ENCODE measurements at regions not wholly inside any gene's neighbourhood (a gene's known extent, or its start where the extent isn't known, plus 50 kb on each side); places are given as distances from the start of the nearest gene placed in this dataset.

DNA sequence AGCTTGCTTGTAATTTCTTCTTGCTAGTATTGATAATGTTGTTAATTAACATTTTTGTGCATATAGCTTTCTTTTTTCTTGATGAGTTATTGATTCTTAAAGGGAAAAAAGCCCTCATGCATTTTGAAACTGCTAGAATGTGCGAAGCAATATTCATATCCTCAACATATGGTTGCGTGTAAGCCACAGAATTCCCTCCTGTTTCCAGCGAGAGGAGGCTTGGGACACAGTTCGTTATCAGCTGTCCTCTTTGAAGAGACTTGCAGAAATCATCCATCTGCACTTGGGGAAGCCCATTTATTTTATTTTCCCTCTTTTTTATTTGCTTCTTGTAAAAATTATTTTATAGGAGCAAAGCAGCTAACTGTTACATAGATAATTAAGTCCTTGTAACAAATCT, 398.0 kb downstream of the ADRA2A start (continued):
- TF ChIP-seq, protein P1, sequence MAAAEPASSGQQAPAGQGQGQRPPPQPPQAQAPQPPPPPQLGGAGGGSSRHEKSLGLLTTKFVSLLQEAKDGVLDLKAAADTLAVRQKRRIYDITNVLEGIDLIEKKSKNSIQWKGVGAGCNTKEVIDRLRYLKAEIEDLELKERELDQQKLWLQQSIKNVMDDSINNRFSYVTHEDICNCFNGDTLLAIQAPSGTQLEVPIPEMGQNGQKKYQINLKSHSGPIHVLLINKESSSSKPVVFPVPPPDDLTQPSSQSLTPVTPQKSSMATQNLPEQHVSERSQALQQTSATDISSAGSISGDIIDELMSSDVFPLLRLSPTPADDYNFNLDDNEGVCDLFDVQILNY (CRISPR knock-in tag; IDR thresholded peaks at IDR 0.05) = no peak
- TF ChIP-seq NFYB (CRISPR knock-in tag; conservative IDR thresholded peaks at IDR 0.05; ENCODE audit: low read depth) (no peak), JAZF1 (CRISPR knock-in tag; IDR thresholded peaks at IDR 0.05) (no peak), ZNF138 (CRISPR knock-in tag; conservative IDR thresholded peaks at IDR 0.05) (no peak), ATF1 (CRISPR knock-in tag; IDR thresholded peaks at IDR 0.05) (no peak)
- TF ChIP-seq, protein P2, sequence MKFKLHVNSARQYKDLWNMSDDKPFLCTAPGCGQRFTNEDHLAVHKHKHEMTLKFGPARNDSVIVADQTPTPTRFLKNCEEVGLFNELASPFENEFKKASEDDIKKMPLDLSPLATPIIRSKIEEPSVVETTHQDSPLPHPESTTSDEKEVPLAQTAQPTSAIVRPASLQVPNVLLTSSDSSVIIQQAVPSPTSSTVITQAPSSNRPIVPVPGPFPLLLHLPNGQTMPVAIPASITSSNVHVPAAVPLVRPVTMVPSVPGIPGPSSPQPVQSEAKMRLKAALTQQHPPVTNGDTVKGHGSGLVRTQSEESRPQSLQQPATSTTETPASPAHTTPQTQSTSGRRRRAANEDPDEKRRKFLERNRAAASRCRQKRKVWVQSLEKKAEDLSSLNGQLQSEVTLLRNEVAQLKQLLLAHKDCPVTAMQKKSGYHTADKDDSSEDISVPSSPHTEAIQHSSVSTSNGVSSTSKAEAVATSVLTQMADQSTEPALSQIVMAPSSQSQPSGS (CRISPR knock-in tag; IDR thresholded peaks at IDR 0.05; ENCODE audit: borderline replicate concordance, low read depth) = no peak
- TF ChIP-seq, protein P3, sequence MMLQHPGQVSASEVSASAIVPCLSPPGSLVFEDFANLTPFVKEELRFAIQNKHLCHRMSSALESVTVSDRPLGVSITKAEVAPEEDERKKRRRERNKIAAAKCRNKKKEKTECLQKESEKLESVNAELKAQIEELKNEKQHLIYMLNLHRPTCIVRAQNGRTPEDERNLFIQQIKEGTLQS (CRISPR knock-in tag; conservative IDR thresholded peaks at IDR 0.05) = no peak

DNA sequence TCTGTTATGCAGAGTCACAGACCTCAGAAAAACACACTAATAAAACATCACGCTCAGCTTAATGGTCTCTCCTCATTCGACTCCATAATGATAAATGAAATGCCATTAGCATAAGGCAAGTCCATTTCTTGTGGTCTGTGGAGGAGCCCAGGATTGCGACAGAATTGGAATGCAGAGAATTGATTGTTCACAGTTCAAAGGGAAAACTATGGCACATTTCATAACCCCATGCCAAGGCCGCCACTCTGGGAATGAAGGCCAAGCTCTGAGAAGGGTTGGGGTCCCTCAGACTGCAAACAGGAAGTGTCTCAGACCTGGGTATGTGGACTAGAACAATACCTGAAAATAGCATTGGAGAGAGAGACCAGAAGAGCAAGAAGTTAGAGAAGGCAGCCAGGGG, 398.9 kb downstream of the ADRA2A start:
- ATAC-seq = peak; percentile 63
- peaks cover 27% of the 10 kb centered on the region for H3K4me1 Mint-ChIP-seq
- no peaks in the 10 kb centered on the region for H3K27me3 Mint-ChIP-seq (ENCODE audit: low read depth)
- TF ChIP-seq, protein P2 (CRISPR knock-in tag; IDR thresholded peaks at IDR 0.05; ENCODE audit: borderline replicate concordance, low read depth) = no peak
- TF ChIP-seq, protein P4, sequence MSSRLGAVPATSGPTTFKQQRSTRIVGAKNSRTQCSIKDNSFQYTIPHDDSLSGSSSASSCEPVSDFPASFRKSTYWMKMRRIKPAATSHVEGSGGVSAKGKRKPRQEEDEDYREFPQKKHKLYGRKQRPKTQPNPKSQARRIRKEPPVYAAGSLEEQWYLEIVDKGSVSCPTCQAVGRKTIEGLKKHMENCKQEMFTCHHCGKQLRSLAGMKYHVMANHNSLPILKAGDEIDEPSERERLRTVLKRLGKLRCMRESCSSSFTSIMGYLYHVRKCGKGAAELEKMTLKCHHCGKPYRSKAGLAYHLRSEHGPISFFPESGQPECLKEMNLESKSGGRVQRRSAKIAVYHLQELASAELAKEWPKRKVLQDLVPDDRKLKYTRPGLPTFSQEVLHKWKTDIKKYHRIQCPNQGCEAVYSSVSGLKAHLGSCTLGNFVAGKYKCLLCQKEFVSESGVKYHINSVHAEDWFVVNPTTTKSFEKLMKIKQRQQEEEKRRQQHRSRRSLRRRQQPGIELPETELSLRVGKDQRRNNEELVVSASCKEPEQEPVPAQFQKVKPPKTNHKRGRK (CRISPR knock-in tag; IDR thresholded peaks at IDR 0.05; ENCODE audit: borderline replicate concordance) = no peak
- TF ChIP-seq, protein P5, sequence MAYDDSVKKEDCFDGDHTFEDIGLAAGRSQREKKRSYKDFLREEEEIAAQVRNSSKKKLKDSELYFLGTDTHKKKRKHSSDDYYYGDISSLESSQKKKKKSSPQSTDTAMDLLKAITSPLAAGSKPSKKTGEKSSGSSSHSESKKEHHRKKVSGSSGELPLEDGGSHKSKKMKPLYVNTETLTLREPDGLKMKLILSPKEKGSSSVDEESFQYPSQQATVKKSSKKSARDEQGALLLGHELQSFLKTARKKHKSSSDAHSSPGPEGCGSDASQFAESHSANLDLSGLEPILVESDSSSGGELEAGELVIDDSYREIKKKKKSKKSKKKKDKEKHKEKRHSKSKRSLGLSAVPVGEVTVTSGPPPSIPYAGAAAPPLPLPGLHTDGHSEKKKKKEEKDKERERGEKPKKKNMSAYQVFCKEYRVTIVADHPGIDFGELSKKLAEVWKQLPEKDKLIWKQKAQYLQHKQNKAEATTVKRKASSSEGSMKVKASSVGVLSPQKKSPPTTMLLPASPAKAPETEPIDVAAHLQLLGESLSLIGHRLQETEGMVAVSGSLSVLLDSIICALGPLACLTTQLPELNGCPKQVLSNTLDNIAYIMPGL (CRISPR knock-in tag; IDR thresholded peaks at IDR 0.05) = no peak
- TF ChIP-seq, protein P6, sequence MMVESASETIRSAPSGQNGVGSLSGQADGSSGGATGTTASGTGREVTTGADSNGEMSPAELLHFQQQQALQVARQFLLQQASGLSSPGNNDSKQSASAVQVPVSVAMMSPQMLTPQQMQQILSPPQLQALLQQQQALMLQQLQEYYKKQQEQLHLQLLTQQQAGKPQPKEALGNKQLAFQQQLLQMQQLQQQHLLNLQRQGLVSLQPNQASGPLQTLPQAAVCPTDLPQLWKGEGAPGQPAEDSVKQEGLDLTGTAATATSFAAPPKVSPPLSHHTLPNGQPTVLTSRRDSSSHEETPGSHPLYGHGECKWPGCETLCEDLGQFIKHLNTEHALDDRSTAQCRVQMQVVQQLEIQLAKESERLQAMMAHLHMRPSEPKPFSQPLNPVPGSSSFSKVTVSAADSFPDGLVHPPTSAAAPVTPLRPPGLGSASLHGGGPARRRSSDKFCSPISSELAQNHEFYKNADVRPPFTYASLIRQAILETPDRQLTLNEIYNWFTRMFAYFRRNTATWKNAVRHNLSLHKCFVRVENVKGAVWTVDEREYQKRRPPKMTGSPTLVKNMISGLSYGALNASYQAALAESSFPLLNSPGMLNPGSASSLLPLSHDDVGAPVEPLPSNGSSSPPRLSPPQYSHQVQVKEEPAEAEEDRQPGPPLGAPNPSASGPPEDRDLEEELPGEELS (CRISPR knock-in tag; IDR thresholded peaks at IDR 0.05) = no peak
- TF ChIP-seq MYBL2 (CRISPR knock-in tag; IDR thresholded peaks at IDR 0.05) = no peak
- TF ChIP-seq, protein P7, sequence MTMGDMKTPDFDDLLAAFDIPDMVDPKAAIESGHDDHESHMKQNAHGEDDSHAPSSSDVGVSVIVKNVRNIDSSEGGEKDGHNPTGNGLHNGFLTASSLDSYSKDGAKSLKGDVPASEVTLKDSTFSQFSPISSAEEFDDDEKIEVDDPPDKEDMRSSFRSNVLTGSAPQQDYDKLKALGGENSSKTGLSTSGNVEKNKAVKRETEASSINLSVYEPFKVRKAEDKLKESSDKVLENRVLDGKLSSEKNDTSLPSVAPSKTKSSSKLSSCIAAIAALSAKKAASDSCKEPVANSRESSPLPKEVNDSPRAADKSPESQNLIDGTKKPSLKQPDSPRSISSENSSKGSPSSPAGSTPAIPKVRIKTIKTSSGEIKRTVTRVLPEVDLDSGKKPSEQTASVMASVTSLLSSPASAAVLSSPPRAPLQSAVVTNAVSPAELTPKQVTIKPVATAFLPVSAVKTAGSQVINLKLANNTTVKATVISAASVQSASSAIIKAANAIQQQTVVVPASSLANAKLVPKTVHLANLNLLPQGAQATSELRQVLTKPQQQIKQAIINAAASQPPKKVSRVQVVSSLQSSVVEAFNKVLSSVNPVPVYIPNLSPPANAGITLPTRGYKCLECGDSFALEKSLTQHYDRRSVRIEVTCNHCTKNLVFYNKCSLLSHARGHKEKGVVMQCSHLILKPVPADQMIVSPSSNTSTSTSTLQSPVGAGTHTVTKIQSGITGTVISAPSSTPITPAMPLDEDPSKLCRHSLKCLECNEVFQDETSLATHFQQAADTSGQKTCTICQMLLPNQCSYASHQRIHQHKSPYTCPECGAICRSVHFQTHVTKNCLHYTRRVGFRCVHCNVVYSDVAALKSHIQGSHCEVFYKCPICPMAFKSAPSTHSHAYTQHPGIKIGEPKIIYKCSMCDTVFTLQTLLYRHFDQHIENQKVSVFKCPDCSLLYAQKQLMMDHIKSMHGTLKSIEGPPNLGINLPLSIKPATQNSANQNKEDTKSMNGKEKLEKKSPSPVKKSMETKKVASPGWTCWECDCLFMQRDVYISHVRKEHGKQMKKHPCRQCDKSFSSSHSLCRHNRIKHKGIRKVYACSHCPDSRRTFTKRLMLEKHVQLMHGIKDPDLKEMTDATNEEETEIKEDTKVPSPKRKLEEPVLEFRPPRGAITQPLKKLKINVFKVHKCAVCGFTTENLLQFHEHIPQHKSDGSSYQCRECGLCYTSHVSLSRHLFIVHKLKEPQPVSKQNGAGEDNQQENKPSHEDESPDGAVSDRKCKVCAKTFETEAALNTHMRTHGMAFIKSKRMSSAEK (CRISPR knock-in tag; IDR thresholded peaks at IDR 0.05; ENCODE audit: borderline replicate concordance) = no peak
- TF ChIP-seq, protein P8, sequence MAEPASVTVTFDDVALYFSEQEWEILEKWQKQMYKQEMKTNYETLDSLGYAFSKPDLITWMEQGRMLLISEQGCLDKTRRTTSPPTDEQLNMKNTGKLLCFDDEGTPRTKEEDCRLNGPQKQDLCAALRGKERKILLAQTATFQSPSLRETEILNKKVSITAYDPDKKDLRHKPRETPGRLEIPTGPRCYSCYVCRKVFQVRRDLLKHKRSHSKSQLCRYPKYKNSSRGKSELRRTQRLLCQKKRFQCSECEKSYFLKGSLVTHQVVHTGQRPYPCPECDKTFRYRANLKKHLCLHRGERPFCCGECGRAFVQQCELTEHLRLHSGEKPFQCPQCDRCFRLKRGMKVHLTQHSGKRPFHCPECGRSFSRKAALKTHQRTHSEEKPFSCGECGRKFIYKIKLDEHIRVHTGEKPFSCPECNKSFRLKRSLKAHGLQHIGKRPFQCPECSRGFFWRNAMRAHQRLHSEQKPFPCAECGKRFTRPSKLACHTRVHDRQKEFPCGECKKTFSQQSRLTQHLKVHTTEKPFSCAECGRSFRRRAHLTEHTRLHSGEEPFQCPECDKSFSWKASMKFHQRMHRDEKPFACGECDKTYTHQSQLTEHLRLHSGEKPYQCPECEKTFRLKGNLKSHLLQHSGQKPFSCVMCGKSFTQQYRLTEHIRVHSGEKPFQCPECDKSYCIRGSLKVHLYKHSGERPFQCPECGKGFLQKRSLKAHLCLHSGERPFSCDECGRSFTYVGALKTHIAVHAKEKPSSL (CRISPR knock-in tag; conservative IDR thresholded peaks at IDR 0.05) = no peak
- TF ChIP-seq, protein P9, sequence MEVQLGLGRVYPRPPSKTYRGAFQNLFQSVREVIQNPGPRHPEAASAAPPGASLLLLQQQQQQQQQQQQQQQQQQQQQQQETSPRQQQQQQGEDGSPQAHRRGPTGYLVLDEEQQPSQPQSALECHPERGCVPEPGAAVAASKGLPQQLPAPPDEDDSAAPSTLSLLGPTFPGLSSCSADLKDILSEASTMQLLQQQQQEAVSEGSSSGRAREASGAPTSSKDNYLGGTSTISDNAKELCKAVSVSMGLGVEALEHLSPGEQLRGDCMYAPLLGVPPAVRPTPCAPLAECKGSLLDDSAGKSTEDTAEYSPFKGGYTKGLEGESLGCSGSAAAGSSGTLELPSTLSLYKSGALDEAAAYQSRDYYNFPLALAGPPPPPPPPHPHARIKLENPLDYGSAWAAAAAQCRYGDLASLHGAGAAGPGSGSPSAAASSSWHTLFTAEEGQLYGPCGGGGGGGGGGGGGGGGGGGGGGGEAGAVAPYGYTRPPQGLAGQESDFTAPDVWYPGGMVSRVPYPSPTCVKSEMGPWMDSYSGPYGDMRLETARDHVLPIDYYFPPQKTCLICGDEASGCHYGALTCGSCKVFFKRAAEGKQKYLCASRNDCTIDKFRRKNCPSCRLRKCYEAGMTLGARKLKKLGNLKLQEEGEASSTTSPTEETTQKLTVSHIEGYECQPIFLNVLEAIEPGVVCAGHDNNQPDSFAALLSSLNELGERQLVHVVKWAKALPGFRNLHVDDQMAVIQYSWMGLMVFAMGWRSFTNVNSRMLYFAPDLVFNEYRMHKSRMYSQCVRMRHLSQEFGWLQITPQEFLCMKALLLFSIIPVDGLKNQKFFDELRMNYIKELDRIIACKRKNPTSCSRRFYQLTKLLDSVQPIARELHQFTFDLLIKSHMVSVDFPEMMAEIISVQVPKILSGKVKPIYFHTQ (CRISPR knock-in tag; IDR thresholded peaks at IDR 0.05) = no peak
- peaks cover 6% of the 10 kb centered on the region; the same call in 1 of the 2 replicates for H3K9me3 Mint-ChIP-seq
- ChIA-PET POLR2A (no interaction called here), CTCF (interaction anchor here (1.2 kb wide), 1 partner anchor 131 kb away, joined by 4 read pairs; no protein-coding TSS in a partner anchor)
- no peak overlapping the region for H3K4me3 Mint-ChIP-seq
- H3K36me3 Mint-ChIP-seq = no peaks in the 10 kb centered on the region
- H3K27ac Mint-ChIP-seq = no peak overlapping the region
- no peak for DNase-seq (ENCODE audit: low spot score)

Data from WTC11 (cell line).